H9 (cell line): ENCODE measurements at regions not wholly inside any gene's neighbourhood (a gene's known extent, or its start where the extent isn't known, plus 50 kb on each side); places are given as distances from the start of the nearest gene placed in this dataset.

Experiments used
- DNase-seq: peaks from one replicate; pipeline ENCODE4 v3.0.0-alpha.2; 2017
- H2AFZ ChIP-seq: one replicate; pipeline ENCODE4 v1.6.1; 2013; ENCODE audit warnings: mild to moderate bottlenecking, low read length, control low read depth, moderate library complexity
- H2AK5ac ChIP-seq: 2 replicates; pipeline ENCODE4 v1.6.1; 2013; ENCODE audit warnings: low read length, control low read depth, mixed read lengths; ENCODE audit not compliant: insufficient read length
- H2BK120ac ChIP-seq: one replicate; pipeline ENCODE4 v1.6.1; 2013; ENCODE audit warnings: low read depth, mild to moderate bottlenecking, low read length, control low read depth, inconsistent platforms; ENCODE audit not compliant: poor library complexity, severe bottlenecking
- H2BK12ac ChIP-seq: 2 replicates; pipeline ENCODE4 v1.6.1; 2013; ENCODE audit warnings: low read length, control low read depth, mixed read lengths, low read depth; ENCODE audit not compliant: insufficient read length
- H2BK15ac ChIP-seq: 2 replicates; pipeline ENCODE4 v1.6.1; 2013; ENCODE audit warnings: low read depth, low read length, control low read depth
- H2BK20ac ChIP-seq: one replicate; pipeline ENCODE4 v1.6.1; 2013; ENCODE audit warnings: low read depth, mild to moderate bottlenecking, low read length, control low read depth, inconsistent platforms; ENCODE audit not compliant: poor library complexity, severe bottlenecking
- H2BK5ac ChIP-seq: 2 replicates; pipeline ENCODE4 v1.6.1; 2013; ENCODE audit warnings: low read length, control low read depth, mixed read lengths; ENCODE audit not compliant: insufficient read length
- H3K14ac ChIP-seq: 2 replicates; pipeline ENCODE4 v1.6.1; 2013; ENCODE audit warnings: low read length, control low read depth; ENCODE audit not compliant: insufficient read depth
- H3K18ac ChIP-seq: 2 replicates; pipeline ENCODE4 v1.6.1; 2013; ENCODE audit warnings: low read depth, mild to moderate bottlenecking, mixed read lengths, low read length, control low read depth; ENCODE audit not compliant: insufficient read length
- H3K23ac ChIP-seq: 2 replicates; pipeline ENCODE4 v1.6.1; 2013; ENCODE audit warnings: low read length, control low read depth, mixed read lengths, low read depth; ENCODE audit not compliant: insufficient read length
- H3K23me2 ChIP-seq: 2 replicates; pipeline ENCODE4 v1.6.1; 2013; ENCODE audit warnings: low read depth, mild to moderate bottlenecking, mixed read lengths, low read length, control low read depth; ENCODE audit not compliant: insufficient read length, poor library complexity, severe bottlenecking
- H3K27ac ChIP-seq: 2 replicates; pipeline ENCODE4 v1.5.1; 2013; ENCODE audit warnings: low read length, control low read depth, mixed read lengths, low read depth; ENCODE audit not compliant: insufficient read length
- H3K27me3 ChIP-seq: 2 replicates; pipeline ENCODE4 v1.6.1; 2013; ENCODE audit warnings: low read length, control low read depth, inconsistent platforms; ENCODE audit not compliant: insufficient read depth
- H3K4ac ChIP-seq: 2 replicates; pipeline ENCODE4 v1.6.1; 2013; ENCODE audit warnings: low read depth, mild to moderate bottlenecking, control low read depth, inconsistent platforms, low read length, moderate library complexity
- H3K4me1 ChIP-seq: 2 replicates; pipeline ENCODE4 v1.6.1; 2013; ENCODE audit warnings: low read length, control low read depth, inconsistent platforms; ENCODE audit not compliant: insufficient read depth
- H3K4me2 ChIP-seq: 2 replicates; pipeline ENCODE4 v1.6.1; 2013; ENCODE audit warnings: low read length, control low read depth, mixed read lengths; ENCODE audit not compliant: insufficient read length, insufficient read depth
- H3K56ac ChIP-seq: 2 replicates; pipeline ENCODE4 v1.6.1; 2013; ENCODE audit warnings: low read depth, mild to moderate bottlenecking, mixed read lengths, low read length, control low read depth; ENCODE audit not compliant: insufficient read length
- H3K79me1 ChIP-seq: 2 replicates; pipeline ENCODE4 v1.6.1; 2013; ENCODE audit warnings: low read depth, mild to moderate bottlenecking, moderate library complexity, low read length, control low read depth, inconsistent platforms; ENCODE audit not compliant: insufficient read depth, poor library complexity, severe bottlenecking
- H3K79me2 ChIP-seq: 2 replicates; pipeline ENCODE4 v1.6.1; 2013; ENCODE audit warnings: low read length, control low read depth, inconsistent platforms; ENCODE audit not compliant: insufficient read depth
- H3K9ac ChIP-seq: 2 replicates; pipeline ENCODE4 v1.6.1; 2013; ENCODE audit warnings: low read length, control low read depth, mixed read lengths; ENCODE audit not compliant: insufficient read length; ENCODE audit errors: extremely low read depth
- H3K9me3 ChIP-seq: one replicate; pipeline ENCODE4 v1.6.1; 2013; ENCODE audit warnings: low read depth, low read length, inconsistent platforms; ENCODE audit not compliant: control insufficient read depth
- H3T11ph ChIP-seq: one replicate; pipeline ENCODE4 v1.6.1; 2013; ENCODE audit warnings: mild to moderate bottlenecking, low read length, control low read depth, inconsistent platforms
- H4K20me1 ChIP-seq: one replicate; pipeline ENCODE4 v1.6.1; 2013; ENCODE audit not compliant: control insufficient read depth, insufficient read length, insufficient read depth
- H4K5ac ChIP-seq: 2 replicates; pipeline ENCODE4 v1.6.1; 2013; ENCODE audit warnings: low read depth, mild to moderate bottlenecking, mixed read lengths, low read length, control low read depth; ENCODE audit not compliant: insufficient read length
- H4K8ac ChIP-seq: replicated peaks from 2 replicates; pipeline ENCODE4 v1.6.1; 2013; ENCODE audit warnings: low read length, control low read depth, mixed read lengths, low read depth; ENCODE audit not compliant: insufficient read length
- H4K91ac ChIP-seq: 2 replicates; pipeline ENCODE4 v1.6.1; 2013; ENCODE audit warnings: low read depth, mild to moderate bottlenecking, moderate library complexity, mixed read lengths, low read length, control low read depth; ENCODE audit not compliant: insufficient read length
- H3K27ac Mint-ChIP-seq, 3 experiments: 2 replicates in 2 of 3; 3 replicates in 1 of 3; pipeline ENCODE4 v1.8.0; 2020 to 2021; ENCODE audit warnings: mixed read lengths in 3 of 3, mild to moderate bottlenecking in 1 of 3, moderate library complexity in 1 of 3
- H3K27me3 Mint-ChIP-seq: 2 replicates; pipeline ENCODE4 v1.8.0; 2021; ENCODE audit warnings: low read depth, mild to moderate bottlenecking, moderate library complexity, mixed read lengths
- H3K36me3 Mint-ChIP-seq, 3 experiments: 2 replicates in 2 of 3; 3 replicates in 1 of 3; pipeline ENCODE4 v1.8.0; 2020 to 2021; ENCODE audit warnings: low read depth in 3 of 3, mixed read lengths in 3 of 3; ENCODE audit not compliant: insufficient read depth in 1 of 3
- H3K4me1 Mint-ChIP-seq, 2 experiments: 2 replicates each; pipeline ENCODE4 v1.8.0; 2020; ENCODE audit warnings: mixed read lengths in 2 of 2
- H3K4me3 Mint-ChIP-seq, 2 experiments: 2 replicates in 1 of 2; 3 replicates in 1 of 2; pipeline ENCODE4 v1.8.0; 2020 to 2021; ENCODE audit warnings: mild to moderate bottlenecking in 2 of 2, mixed read lengths in 2 of 2, moderate library complexity in 1 of 2
- H3K9me3 Mint-ChIP-seq, 2 experiments: 2 replicates in 1 of 2; 3 replicates in 1 of 2; pipeline ENCODE4 v1.8.0; 2020; ENCODE audit warnings: mild to moderate bottlenecking in 2 of 2, mixed read lengths in 2 of 2, moderate library complexity in 1 of 2
- WGBS: extraction: QIAGEN DNeasy Blood & Tissue Kit; methylation state at CpG from one replicate; pipeline ENCODE4 v1.1.7; 2013; ENCODE audit warnings: missing lambda C conversion rate, low lambda C conversion rate, mixed read lengths; ENCODE audit not compliant: insufficient read length; ENCODE audit errors: extremely low coverage; 5-methylcytosine and 5-hydroxymethylcytosine counted together
- TF ChIP-seq, protein P1 (sequence below): fragments of 200-600 bp; sonication (generic); conservative IDR thresholded peaks from 3 replicates; pipeline ENCODE4 v1.8.0; 2021; ENCODE audit warnings: antibody characterized with exemption, mild to moderate bottlenecking

DNA sequence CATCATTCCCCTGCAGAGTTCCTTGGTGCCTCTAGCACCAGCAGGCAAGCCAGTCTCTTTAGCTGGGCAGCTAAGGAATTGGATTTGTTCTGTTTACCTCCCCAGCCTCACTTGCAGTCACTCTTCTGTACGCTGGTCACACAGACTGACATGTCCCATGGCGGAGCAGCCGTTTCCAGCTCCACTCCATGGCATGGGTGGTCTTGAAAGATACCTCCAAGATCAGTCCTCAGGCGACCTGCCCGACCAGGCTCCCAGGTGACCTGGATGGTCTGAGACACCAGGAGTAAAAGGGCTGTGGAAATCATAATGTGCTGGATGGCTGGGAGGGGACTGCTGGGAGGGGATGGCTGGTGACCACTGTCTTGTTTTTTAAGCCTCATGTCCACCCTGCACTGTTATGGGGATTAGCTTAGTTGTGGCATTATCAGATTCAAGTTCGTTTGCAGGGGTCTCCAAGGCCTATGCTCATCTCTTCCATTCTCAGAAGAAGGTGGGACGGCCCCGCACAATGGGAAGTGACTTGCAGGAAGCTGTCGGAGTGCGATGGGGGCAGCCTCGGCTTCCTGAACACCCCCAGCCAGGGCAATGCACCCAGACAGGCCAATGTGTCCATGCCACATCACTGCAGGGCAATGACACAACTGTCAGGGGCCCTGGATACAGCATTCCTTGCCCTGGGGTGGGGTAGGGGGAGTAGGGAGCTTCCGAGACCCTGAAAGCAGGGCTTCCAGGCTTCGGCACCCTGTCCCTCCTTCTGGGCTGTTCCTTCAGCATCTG, 156.1 kb upstream of the MYCN start:
- no peak overlapping the region for H2BK20ac ChIP-seq
- no peak overlapping the region for H2BK15ac ChIP-seq
- H3K4me1 Mint-ChIP-seq = 0 out of 4 replicates have a peak, but pooled peaks cover 0 to 7% of the 10 kb centered on the region in 2 experiments
- H3K56ac ChIP-seq = no peak overlapping the region
- H2BK120ac ChIP-seq = no peak overlapping the region
- no peaks in the 10 kb centered on the region for H3K4me1 ChIP-seq
- no peak overlapping the region for H2AFZ ChIP-seq
- H3K23ac ChIP-seq = no peak overlapping the region
- TF ChIP-seq, protein P1, sequence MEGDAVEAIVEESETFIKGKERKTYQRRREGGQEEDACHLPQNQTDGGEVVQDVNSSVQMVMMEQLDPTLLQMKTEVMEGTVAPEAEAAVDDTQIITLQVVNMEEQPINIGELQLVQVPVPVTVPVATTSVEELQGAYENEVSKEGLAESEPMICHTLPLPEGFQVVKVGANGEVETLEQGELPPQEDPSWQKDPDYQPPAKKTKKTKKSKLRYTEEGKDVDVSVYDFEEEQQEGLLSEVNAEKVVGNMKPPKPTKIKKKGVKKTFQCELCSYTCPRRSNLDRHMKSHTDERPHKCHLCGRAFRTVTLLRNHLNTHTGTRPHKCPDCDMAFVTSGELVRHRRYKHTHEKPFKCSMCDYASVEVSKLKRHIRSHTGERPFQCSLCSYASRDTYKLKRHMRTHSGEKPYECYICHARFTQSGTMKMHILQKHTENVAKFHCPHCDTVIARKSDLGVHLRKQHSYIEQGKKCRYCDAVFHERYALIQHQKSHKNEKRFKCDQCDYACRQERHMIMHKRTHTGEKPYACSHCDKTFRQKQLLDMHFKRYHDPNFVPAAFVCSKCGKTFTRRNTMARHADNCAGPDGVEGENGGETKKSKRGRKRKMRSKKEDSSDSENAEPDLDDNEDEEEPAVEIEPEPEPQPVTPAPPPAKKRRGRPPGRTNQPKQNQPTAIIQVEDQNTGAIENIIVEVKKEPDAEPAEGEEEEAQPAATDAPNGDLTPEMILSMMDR = no peak
- H2BK5ac ChIP-seq = no peak overlapping the region
- no peaks in the 10 kb centered on the region for H3K36me3 Mint-ChIP-seq
- peaks cover 1% of the 10 kb centered on the region for H3K27me3 Mint-ChIP-seq
- no peak for DNase-seq
- no CpG with 5 or more reads among the region's 13 CpGs for WGBS
- H3K27ac Mint-ChIP-seq = 0 out of 7 replicates have a peak overlapping the region, but pooled peaks of 1 of the 3 experiments have one; percentile 6
- H3K9ac ChIP-seq = no peak overlapping the region
- no peak overlapping the region for H3K4me3 Mint-ChIP-seq
- H4K20me1 ChIP-seq = no peaks in the 10 kb centered on the region
- no peak overlapping the region for H4K91ac ChIP-seq
- H3K4me2 ChIP-seq = no peak overlapping the region
- H3K9me3 ChIP-seq = no peaks in the 10 kb centered on the region
- no peak overlapping the region for H4K8ac ChIP-seq
- no peak overlapping the region for H3K27ac ChIP-seq
- no peak overlapping the region for H3K14ac ChIP-seq
- no peak overlapping the region for H2BK12ac ChIP-seq
- no peak overlapping the region for H3K4ac ChIP-seq
- no peak overlapping the region for H3K18ac ChIP-seq
- no peaks in the 10 kb centered on the region for H3K79me2 ChIP-seq
- H3K27me3 ChIP-seq = no peaks in the 10 kb centered on the region
- H3T11ph ChIP-seq = no peak overlapping the region
- H3K79me1 ChIP-seq = no peaks in the 10 kb centered on the region
- no peak overlapping the region for H4K5ac ChIP-seq
- H2AK5ac ChIP-seq = no peak overlapping the region
- H3K23me2 ChIP-seq = no peaks in the 10 kb centered on the region
- H3K9me3 Mint-ChIP-seq = no peaks in the 10 kb centered on the region
